SK-N-SH treated with all-trans-retinoic acid at 6 μM for 48 hours (cell line): ENCODE measurements at regions not wholly inside any gene's neighbourhood (a gene's known extent, or its start where the extent isn't known, plus 50 kb on each side); places are given as distances from the start of the nearest gene placed in this dataset.

Experiments
- ATAC-seq: fragments of 200-7000 bp; cut with Tn5 transposase; 3 replicates; pipeline ENCODE4 v1.9.1; 2020; ENCODE audit warnings: mild to moderate bottlenecking, moderate library complexity
- ARNTL ChIP-seq: fragments of 450-650 bp; formaldehyde crosslinking; IDR thresholded peaks from 2 replicates; pipeline ENCODE4 v1.5.0; 2020; ENCODE audit warnings: low read depth, mild to moderate bottlenecking, moderate library complexity, borderline replicate concordance
- BACH2 ChIP-seq: fragments of 250-450 bp; sonication (Bioruptor Pico); IDR thresholded peaks from 2 replicates; pipeline ENCODE4 v1.9.0; 2021; ENCODE audit warnings: mild to moderate bottlenecking, borderline replicate concordance
- GLIS3 ChIP-seq: fragments of 250-450 bp; sonication (Bioruptor Pico); IDR thresholded peaks from 2 replicates; pipeline ENCODE4 v1.5.0; 2020; ENCODE audit warnings: mild to moderate bottlenecking, moderate library complexity
- ISL1 ChIP-seq: fragments of 250-450 bp; sonication (Bioruptor Pico); IDR thresholded peaks from 2 replicates; pipeline ENCODE4 v2.1.2; 2022; ENCODE audit warnings: mild to moderate bottlenecking, moderate library complexity
- OSR1 ChIP-seq: fragments of 250-450 bp; sonication (Bioruptor Pico); IDR thresholded peaks from 2 replicates; pipeline ENCODE4 v1.8.0; 2022; ENCODE audit warnings: moderate library complexity, mild to moderate bottlenecking, inconsistent platforms
- PATZ1 ChIP-seq: fragments of 250-450 bp; sonication (Bioruptor Pico); IDR thresholded peaks from 2 replicates; pipeline ENCODE4 v1.8.0; 2020; ENCODE audit warnings: mild to moderate bottlenecking, moderate library complexity, borderline replicate concordance
- PPARA ChIP-seq: fragments of 250-450 bp; sonication (Bioruptor Pico); IDR thresholded peaks from 2 replicates; pipeline ENCODE4 v1.5.0; 2020; ENCODE audit warnings: mild to moderate bottlenecking, borderline replicate concordance
- SNAI2 ChIP-seq: fragments of 250-450 bp; sonication (Bioruptor Pico); IDR thresholded peaks from 2 replicates; pipeline ENCODE4 v1.5.0; 2020; ENCODE audit warnings: mild to moderate bottlenecking, moderate library complexity
- TOX ChIP-seq: fragments of 250-450 bp; sonication (Bioruptor Pico); IDR thresholded peaks from 2 replicates; pipeline ENCODE4 v1.8.0; 2021; ENCODE audit warnings: mild to moderate bottlenecking, moderate library complexity, borderline replicate concordance
- TSHZ2 ChIP-seq: fragments of 250-450 bp; sonication (Bioruptor Pico); IDR thresholded peaks from 2 replicates; pipeline ENCODE4 v1.5.0; 2020; ENCODE audit warnings: mild to moderate bottlenecking, moderate library complexity
- ZFP3 ChIP-seq: fragments of 250-450 bp; sonication (Bioruptor Pico); IDR thresholded peaks from 2 replicates; pipeline ENCODE4 v1.5.0; 2020; ENCODE audit warnings: mild to moderate bottlenecking, moderate library complexity
- ZFP30 ChIP-seq: fragments of 450-650 bp; formaldehyde crosslinking; IDR thresholded peaks from 2 replicates; pipeline ENCODE4 v1.5.0; 2022; ENCODE audit warnings: mild to moderate bottlenecking, moderate library complexity
- ZNF565 ChIP-seq: fragments of 450-650 bp; formaldehyde crosslinking; conservative IDR thresholded peaks from 2 replicates; pipeline ENCODE4 v1.5.0; 2020; ENCODE audit warnings: low read depth, mild to moderate bottlenecking, moderate library complexity
- TF ChIP-seq, protein P1 (sequence below): fragments of 250-450 bp; sonication (Bioruptor Pico); IDR thresholded peaks from 2 replicates; pipeline ENCODE4 v1.8.0; 2021; ENCODE audit warnings: low read depth, mild to moderate bottlenecking, moderate library complexity, borderline replicate concordance
- TF ChIP-seq, protein P2 (sequence below): fragments of 250-450 bp; sonication (Bioruptor Pico); IDR thresholded peaks from 2 replicates; pipeline ENCODE4 v1.5.1; 2020; ENCODE audit warnings: low read depth, mild to moderate bottlenecking, moderate library complexity

GRCh38 chr20:17029698-17030097 is 197.1 kb upstream of the PCSK2 start:
- TF ChIP-seq SNAI2 (no peak), ARNTL (CRISPR knock-in tag) (no peak), ZNF565 (CRISPR knock-in tag) (no peak), ZFP3 (no peak), ZFP30 (CRISPR knock-in tag) (no peak), BACH2 (CRISPR knock-in tag) (no peak), PPARA (CRISPR knock-in tag) (no peak), TSHZ2 (no peak), TOX (CRISPR knock-in tag) (no peak), OSR1 (no peak), GLIS3 (CRISPR knock-in tag) (no peak)
- TF ChIP-seq, protein P1, sequence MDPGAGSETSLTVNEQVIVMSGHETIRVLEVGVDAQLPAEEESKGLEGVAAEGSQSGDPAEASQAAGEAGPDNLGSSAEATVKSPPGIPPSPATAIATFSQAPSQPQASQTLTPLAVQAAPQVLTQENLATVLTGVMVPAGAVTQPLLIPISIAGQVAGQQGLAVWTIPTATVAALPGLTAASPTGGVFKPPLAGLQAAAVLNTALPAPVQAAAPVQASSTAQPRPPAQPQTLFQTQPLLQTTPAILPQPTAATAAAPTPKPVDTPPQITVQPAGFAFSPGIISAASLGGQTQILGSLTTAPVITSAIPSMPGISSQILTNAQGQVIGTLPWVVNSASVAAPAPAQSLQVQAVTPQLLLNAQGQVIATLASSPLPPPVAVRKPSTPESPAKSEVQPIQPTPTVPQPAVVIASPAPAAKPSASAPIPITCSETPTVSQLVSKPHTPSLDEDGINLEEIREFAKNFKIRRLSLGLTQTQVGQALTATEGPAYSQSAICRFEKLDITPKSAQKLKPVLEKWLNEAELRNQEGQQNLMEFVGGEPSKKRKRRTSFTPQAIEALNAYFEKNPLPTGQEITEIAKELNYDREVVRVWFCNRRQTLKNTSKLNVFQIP (CRISPR knock-in tag): no peak
- TF ChIP-seq, protein P2, sequence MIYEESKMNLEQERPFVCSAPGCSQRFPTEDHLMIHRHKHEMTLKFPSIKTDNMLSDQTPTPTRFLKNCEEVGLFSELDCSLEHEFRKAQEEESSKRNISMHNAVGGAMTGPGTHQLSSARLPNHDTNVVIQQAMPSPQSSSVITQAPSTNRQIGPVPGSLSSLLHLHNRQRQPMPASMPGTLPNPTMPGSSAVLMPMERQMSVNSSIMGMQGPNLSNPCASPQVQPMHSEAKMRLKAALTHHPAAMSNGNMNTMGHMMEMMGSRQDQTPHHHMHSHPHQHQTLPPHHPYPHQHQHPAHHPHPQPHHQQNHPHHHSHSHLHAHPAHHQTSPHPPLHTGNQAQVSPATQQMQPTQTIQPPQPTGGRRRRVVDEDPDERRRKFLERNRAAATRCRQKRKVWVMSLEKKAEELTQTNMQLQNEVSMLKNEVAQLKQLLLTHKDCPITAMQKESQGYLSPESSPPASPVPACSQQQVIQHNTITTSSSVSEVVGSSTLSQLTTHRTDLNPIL (CRISPR knock-in tag): no peak
- ATAC-seq: no peak

DNA sequence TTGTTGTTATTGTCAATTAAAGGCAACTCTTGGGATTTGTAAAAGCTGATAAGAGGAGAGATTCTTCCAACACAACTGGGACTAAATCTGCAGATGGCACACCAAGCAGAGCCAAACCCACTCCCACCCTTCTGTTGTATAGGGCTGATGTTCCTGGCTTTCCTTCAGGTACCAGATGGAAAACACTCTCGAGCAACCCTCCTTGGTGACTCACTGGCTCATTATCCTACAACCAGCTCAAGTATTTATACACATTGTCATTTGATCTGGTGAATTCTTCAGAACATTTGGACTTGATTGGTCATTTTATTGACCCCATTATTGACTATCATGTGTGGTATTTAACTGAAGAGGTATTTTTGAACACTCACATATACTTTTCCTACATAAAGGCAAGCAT is 190.3 kb upstream of the PCSK2 start:
- ATAC-seq: no peak
- TF ChIP-seq ZFP3: no peak
- no peak for TF ChIP-seq PPARA (CRISPR knock-in tag)
- TF ChIP-seq ARNTL (CRISPR knock-in tag): no peak
- TF ChIP-seq, protein P1 (CRISPR knock-in tag): no peak
- no peak for TF ChIP-seq ZFP30 (CRISPR knock-in tag)
- TF ChIP-seq PATZ1 (CRISPR knock-in tag): no peak
- TF ChIP-seq ISL1 (CRISPR knock-in tag): no peak
- no peak for TF ChIP-seq GLIS3 (CRISPR knock-in tag)

DNA sequence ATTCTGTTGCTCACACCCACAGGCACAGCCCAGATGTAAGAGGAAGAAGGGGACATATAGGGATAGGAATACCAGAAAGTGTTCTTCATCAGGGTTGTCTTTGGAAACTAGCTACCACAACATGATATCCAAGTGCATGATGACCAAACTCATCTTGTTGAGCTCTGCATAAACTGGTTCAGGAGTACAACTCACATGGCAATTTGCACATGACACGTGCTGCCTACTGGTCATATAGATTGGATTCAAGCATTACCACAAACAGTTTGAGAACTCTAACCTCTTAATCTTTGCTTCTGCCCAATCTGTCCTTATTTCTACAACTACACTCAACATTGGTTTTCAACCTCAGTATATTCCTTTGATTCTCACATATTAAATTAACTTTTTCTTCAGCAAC is 184.7 kb upstream of the PCSK2 start:
- no peak for ATAC-seq
- TF ChIP-seq, protein P1 (CRISPR knock-in tag): no peak
- TF ChIP-seq, protein P2 (CRISPR knock-in tag): no peak
